Upper lobe of right lung (tissue), 1 donor: ENCODE measurements at regions not wholly inside any gene's neighbourhood (a gene's known extent, or its start where the extent isn't known, plus 50 kb on each side); places are given as distances from the start of the nearest gene placed in this dataset.

Experiments used
- ATAC-seq: fragments of 200-7000 bp; cut with Tn5 transposase; one replicate; pipeline ENCODE4 v1.9.1; 2020; ENCODE audit warnings: mild to moderate bottlenecking, moderate library complexity
- DNase-seq: peaks from one replicate; pipeline ENCODE4 v3.0.0-alpha.2; 2020
- H3K27ac ChIP-seq: fragments of 200-600 bp; one replicate; pipeline ENCODE4 v1.8.0; 2022
- H3K27me3 ChIP-seq: fragments of 200-600 bp; one replicate; pipeline ENCODE4 v1.8.0; 2022; ENCODE audit warnings: mild to moderate bottlenecking
- H3K36me3 ChIP-seq: fragments of 200-600 bp; one replicate; pipeline ENCODE4 v1.8.0; 2022
- H3K4me1 ChIP-seq: fragments of 200-600 bp; one replicate; pipeline ENCODE4 v1.8.0; 2022
- H3K4me3 ChIP-seq: fragments of 200-600 bp; one replicate; pipeline ENCODE4 v1.8.0; 2022; ENCODE audit warnings: mild to moderate bottlenecking
- H3K9me3 ChIP-seq: fragments of 200-600 bp; one replicate; pipeline ENCODE4 v1.8.0; 2022
- intact Hi-C: fragments of 100-400 bp; cut with DNase I; formaldehyde crosslinking; loops from one replicate; pipeline ENCODE4 v1.11.0; 2022
- TF ChIP-seq, protein P1 (sequence below): fragments of 200-600 bp; IDR thresholded peaks from one replicate; pipeline ENCODE4 v1.8.0; 2022; ENCODE audit warnings: antibody characterized with exemption
- donor health status: DM: no; HTN: yes; CAD: no; lungs with severe emphysema.

DNA sequence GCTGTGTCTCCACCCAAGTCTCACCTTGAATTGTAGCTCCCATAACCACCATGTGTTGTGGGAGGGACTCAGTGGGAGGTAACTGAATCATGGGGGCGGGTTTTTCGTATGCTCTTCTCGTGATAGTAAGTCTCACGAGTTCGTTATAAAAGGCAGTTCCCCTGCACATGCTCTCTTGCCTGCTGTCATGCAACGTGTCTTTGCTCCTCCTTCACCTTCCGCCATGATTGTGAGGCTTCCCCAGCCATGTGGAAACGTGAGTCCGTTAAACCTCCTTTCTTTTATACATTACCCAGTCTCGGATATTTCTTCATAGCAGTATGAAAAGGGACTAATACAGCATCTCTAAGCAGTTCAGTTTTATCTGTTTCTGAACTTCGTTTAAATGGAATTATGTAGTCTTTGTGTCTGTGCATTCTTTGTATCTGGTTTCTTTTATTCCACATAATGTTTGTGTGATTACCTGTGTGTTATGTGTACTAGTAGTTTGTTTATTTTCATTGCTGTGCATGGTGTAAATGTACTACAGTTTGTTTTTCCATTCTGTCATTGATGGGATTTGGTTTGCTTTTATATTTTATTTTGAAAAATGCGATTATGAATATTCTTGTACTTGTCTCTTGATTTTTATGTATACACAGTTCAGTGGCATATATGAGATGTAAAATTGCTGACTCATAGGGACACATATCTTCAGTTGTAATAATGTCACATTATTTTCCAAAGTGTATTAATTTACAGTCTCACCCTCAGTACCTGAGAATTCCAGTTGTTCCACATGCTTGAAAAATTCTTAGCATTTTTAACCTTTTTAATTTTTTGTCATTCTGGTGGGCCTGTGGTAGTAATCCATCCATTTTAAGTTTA, 304.9 kb downstream of the GBA3 start:
- no peak for ATAC-seq

DNA sequence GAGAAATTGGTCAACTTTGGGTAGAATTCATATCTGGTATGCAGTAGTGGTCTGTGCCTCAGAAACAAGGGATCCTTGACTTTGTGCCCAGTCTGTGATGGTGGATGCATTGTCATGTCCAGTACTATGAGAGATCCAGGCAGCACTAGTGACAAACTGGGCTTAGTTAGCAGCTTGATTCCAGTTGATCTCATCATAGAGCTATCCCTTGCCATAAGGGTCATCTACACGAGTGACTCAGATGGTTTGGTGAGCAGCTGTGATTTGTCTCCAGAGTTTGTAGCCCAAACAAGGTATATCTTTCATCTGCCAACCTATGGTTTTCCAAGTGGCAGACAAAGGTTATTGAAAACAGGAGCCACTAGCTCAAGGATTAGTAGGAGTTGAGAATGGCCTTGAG, 298.8 kb downstream of the GBA3 start:
- Histone ChIP-seq H3K36me3 (no peaks in the 10 kb centered on the region), H3K9me3 (no peaks in the 10 kb centered on the region), H3K27me3 (no peaks in the 10 kb centered on the region), H3K4me1 (no peaks in the 10 kb centered on the region), H3K27ac (no peak overlapping the region), H3K4me3 (no peak overlapping the region)
- intact Hi-C loops: no loop called here
- TF ChIP-seq, protein P1, sequence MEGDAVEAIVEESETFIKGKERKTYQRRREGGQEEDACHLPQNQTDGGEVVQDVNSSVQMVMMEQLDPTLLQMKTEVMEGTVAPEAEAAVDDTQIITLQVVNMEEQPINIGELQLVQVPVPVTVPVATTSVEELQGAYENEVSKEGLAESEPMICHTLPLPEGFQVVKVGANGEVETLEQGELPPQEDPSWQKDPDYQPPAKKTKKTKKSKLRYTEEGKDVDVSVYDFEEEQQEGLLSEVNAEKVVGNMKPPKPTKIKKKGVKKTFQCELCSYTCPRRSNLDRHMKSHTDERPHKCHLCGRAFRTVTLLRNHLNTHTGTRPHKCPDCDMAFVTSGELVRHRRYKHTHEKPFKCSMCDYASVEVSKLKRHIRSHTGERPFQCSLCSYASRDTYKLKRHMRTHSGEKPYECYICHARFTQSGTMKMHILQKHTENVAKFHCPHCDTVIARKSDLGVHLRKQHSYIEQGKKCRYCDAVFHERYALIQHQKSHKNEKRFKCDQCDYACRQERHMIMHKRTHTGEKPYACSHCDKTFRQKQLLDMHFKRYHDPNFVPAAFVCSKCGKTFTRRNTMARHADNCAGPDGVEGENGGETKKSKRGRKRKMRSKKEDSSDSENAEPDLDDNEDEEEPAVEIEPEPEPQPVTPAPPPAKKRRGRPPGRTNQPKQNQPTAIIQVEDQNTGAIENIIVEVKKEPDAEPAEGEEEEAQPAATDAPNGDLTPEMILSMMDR: no peak
- no peak for DNase-seq
- no peak for ATAC-seq

More for the DNA sequence above, 304.9 kb downstream of the GBA3 start:
- Histone ChIP-seq H3K27me3 (no peaks in the 10 kb centered on the region), H3K4me3 (no peak overlapping the region), H3K4me1 (no peaks in the 10 kb centered on the region), H3K27ac (no peak overlapping the region), H3K36me3 (no peaks in the 10 kb centered on the region), H3K9me3 (no peaks in the 10 kb centered on the region)
- TF ChIP-seq, protein P1: no peak
- DNase-seq: no peak
- intact Hi-C loops: no loop called here

DNA sequence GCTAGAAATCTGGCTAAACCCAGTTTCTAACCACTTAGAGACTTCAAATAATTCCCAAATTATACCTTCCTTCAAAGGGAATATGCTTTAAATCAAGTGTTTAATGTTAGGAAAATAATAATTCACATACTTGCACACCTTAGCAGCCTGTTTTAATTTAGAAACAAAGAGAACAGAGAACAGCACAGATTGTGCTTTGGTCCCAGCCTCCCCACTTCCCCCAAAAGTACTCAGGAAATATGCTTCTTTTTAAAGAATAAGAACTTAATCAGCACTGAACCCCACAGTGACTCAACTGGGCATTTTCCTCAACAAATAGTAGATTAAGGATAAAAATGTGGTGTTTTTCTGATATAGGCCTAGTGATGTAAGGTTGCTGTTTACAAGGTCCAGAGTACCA, 295.8 kb downstream of the GBA3 start:
- H3K4me3 ChIP-seq: no peak overlapping the region
- intact Hi-C loops: no loop called here
- DNase-seq: no peak
- no peak overlapping the region for H3K27ac ChIP-seq
- TF ChIP-seq, protein P1: no peak
- ATAC-seq: no peak
- H3K36me3 ChIP-seq: no peaks in the 10 kb centered on the region
- no peaks in the 10 kb centered on the region for H3K4me1 ChIP-seq
- no peaks in the 10 kb centered on the region for H3K27me3 ChIP-seq
- H3K9me3 ChIP-seq: no peaks in the 10 kb centered on the region

DNA sequence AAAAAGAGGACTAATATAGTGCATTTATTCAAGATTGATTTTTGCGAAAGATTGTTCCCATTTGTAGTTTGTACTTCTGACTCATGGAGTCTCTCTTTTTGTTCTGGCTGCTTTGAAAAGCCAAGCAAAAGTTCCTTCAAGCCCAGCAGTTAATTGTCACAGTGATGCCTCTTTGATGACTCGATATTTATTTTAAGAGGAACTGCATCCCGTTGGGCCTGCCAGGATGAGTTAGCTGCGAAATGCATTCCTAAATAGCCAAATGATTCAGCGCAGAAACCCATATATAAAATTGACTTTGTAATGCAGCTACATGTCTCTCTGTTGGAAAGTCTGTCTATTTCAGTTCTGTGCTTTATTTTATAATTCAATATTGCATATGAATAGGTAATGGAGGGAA, 295.1 kb downstream of the GBA3 start:
- DNase-seq (no peak), ATAC-seq (no peak)
- no peaks in the 10 kb centered on the region for H3K4me1 ChIP-seq
- intact Hi-C loops: no loop called here
- TF ChIP-seq, protein P1: no peak
- H3K4me3 ChIP-seq: no peak overlapping the region
- H3K27ac ChIP-seq: no peak overlapping the region
- H3K9me3 ChIP-seq: no peaks in the 10 kb centered on the region
- no peaks in the 10 kb centered on the region for H3K36me3 ChIP-seq
- H3K27me3 ChIP-seq: no peaks in the 10 kb centered on the region

DNA sequence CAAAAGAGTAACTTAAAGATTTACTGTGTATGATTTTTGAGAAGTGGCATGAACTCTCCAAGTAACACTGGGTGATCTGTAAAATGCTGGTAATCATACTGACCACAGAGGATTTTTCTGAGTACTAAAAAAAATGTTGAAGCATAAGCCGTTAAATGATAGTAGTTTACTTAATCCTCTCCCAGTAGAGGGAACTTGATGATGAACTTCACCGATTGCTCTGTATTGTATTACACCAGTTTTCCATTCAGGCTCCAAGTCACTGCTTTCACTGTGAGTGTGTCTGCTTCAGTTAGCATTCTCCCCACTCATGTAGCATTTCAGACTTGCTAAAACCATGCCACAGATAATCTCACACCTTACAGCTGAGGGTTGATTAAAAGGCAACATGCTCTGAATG, 294.1 kb downstream of the GBA3 start:
- Histone ChIP-seq H3K27me3 (no peaks in the 10 kb centered on the region), H3K4me3 (no peak overlapping the region), H3K4me1 (no peaks in the 10 kb centered on the region), H3K27ac (no peak overlapping the region), H3K36me3 (no peaks in the 10 kb centered on the region), H3K9me3 (no peaks in the 10 kb centered on the region)
- TF ChIP-seq, protein P1: no peak
- ATAC-seq (no peak), DNase-seq (no peak)
- intact Hi-C loops: no loop called here
